HCT116 (cell line): ENCODE measurements at regions not wholly inside any gene's neighbourhood (a gene's known extent, or its start where the extent isn't known, plus 50 kb on each side); places are given as distances from the start of the nearest gene placed in this dataset.

Experiments used
- ATAC-seq: fragments of 200-7000 bp; cut with Tn5 transposase; 2 replicates; pipeline ENCODE4 v1.9.1; 2020; ENCODE audit warnings: mild to moderate bottlenecking, moderate library complexity
- BruUV-seq: library from RNA; stranded (reverse); fragments of 400-500 nt; replicated peaks from 2 replicates; lab custom pipeline; 2021; lab: Mats Ljungman, UMichigan
- CTCF ChIA-PET: fragments of 300-600 bp; sonication (Branson Sonifier 250); formaldehyde crosslinking; loops from one replicate; lab custom pipeline; 2021; ENCODE audit warnings: antibody characterized with exemption; lab: Charles Lee
- POLR2A ChIA-PET: fragments of 300-600, 350-600 bp; sonication (Branson Sonifier 250); formaldehyde crosslinking; loops from one replicate; lab custom pipeline; 2021; ENCODE audit warnings: antibody characterized with exemption; lab: Charles Lee
- RAD21 ChIA-PET, 2 experiments: fragments of 300-600 bp; sonication (Branson Sonifier 250); formaldehyde crosslinking; loops; one replicate each; lab custom pipeline; 2023; ENCODE audit warnings: low total read pairs in 2 of 2; ENCODE audit not compliant: uncharacterized antibody in 2 of 2, unreplicated experiment in 2 of 2, low non-redundant PET in 1 of 2; lab: Charles Lee
- DNase-seq: peaks from one replicate; pipeline ENCODE4 v3.0.0-alpha.2; 2010; ENCODE audit warnings: low read depth, low spot score
- H2AFZ ChIP-seq: fragments of 200-600 bp; shearing (Covaris generic), sonication (generic); 2 replicates; pipeline ENCODE4 v1.6.1; 2017; ENCODE audit warnings: low read depth, mixed run types, mixed read lengths, antibody characterized with exemption, low read length; ENCODE audit not compliant: poor library complexity, severe bottlenecking
- H3K27ac ChIP-seq: 2 replicates; pipeline ENCODE4 v1.5.1; 2012; ENCODE audit warnings: low read depth, low read length
- H3K27me3 ChIP-seq: fragments of 200-600 bp; sonication (generic); 2 replicates; pipeline ENCODE4 v1.6.1; 2016; ENCODE audit warnings: mixed run types, low read length, mixed read lengths; ENCODE audit not compliant: insufficient read depth
- H3K36me3 ChIP-seq, 2 experiments: fragments of 200-500 bp in 1 of 2; fragments of 200-600 bp in 1 of 2; sonication (Bioruptor generic) in 1 of 2; sonication (generic) in 1 of 2; 2 replicates each; pipeline versions ENCODE4 v1.5.1 to v1.6.1; 2014 to 2016; ENCODE audit warnings: low read length in 2 of 2, inconsistent platforms in 1 of 2, mixed read lengths in 1 of 2, mixed run types in 1 of 2; ENCODE audit not compliant: insufficient read depth in 2 of 2, control insufficient read depth in 1 of 2
- H3K4me1 ChIP-seq, 2 experiments: fragments of 200-600 bp in 1 of 2; sonication (generic) in 1 of 2; 2 replicates each; pipeline versions ENCODE4 v1.5.1 to v1.6.1; 2012 to 2017; ENCODE audit warnings: low read length in 2 of 2, inconsistent platforms in 1 of 2, mild to moderate bottlenecking in 1 of 2, mixed read lengths in 1 of 2, mixed run types in 1 of 2, moderate library complexity in 1 of 2; ENCODE audit not compliant: insufficient read depth in 2 of 2, control insufficient read depth in 1 of 2
- H3K4me2 ChIP-seq: fragments of 200-600 bp; sonication (generic); 2 replicates; pipeline ENCODE4 v1.6.1; 2017; ENCODE audit warnings: mixed run types, low read length, mixed read lengths
- H3K4me3 ChIP-seq, 2 experiments: fragments of 200-600 bp in 1 of 2; sonication (generic) in 1 of 2; replicated peaks in 1 of 2; 2 replicates each; pipeline ENCODE4 v1.5.1; 2011 to 2016; ENCODE audit warnings: low read length in 2 of 2, control low read depth in 1 of 2, low read depth in 1 of 2, mild to moderate bottlenecking in 1 of 2, mixed read lengths in 1 of 2, mixed run types in 1 of 2
- H3K79me2 ChIP-seq: fragments of 200-600 bp; sonication (generic); 2 replicates; pipeline ENCODE4 v1.6.1; 2017; ENCODE audit warnings: mild to moderate bottlenecking, mixed run types, low read length, moderate library complexity, mixed read lengths; ENCODE audit not compliant: insufficient read depth
- H3K9ac ChIP-seq: fragments of 200-600 bp; sonication (generic); 2 replicates; pipeline ENCODE4 v1.6.1; 2016; ENCODE audit warnings: low read length, mixed read lengths
- H3K9me2 ChIP-seq: fragments of 200-600 bp; sonication (generic), shearing (Covaris generic); 2 replicates; pipeline ENCODE4 v1.6.1; 2017; ENCODE audit warnings: mixed run types, mild to moderate bottlenecking, moderate library complexity; ENCODE audit not compliant: insufficient read depth
- H3K9me3 ChIP-seq, 2 experiments: fragments of 200-500 bp in 1 of 2; fragments of 200-600 bp in 1 of 2; sonication (Bioruptor generic) in 1 of 2; sonication (generic) in 1 of 2; 2 replicates each; pipeline ENCODE4 v1.6.1; 2014 to 2017; ENCODE audit warnings: low read length in 2 of 2, mixed read lengths in 2 of 2, inconsistent platforms in 1 of 2, low read depth in 1 of 2, mild to moderate bottlenecking in 1 of 2, mixed run types in 1 of 2, moderate library complexity in 1 of 2; ENCODE audit not compliant: control insufficient read depth in 1 of 2, insufficient read depth in 1 of 2
- H4K20me1 ChIP-seq: fragments of 200-600 bp; sonication (generic), shearing (Covaris generic); 2 replicates; pipeline ENCODE4 v1.6.1; 2017; ENCODE audit warnings: mixed run types, mild to moderate bottlenecking, moderate library complexity; ENCODE audit not compliant: insufficient read depth
- ATF3 ChIP-seq: IDR thresholded peaks from 2 replicates; pipeline ENCODE4 v1.6.1; 2012
- CBX3 ChIP-seq: IDR thresholded peaks from 2 replicates; pipeline ENCODE4 v1.6.1; 2012; ENCODE audit warnings: low read depth
- CEBPB ChIP-seq: IDR thresholded peaks from 2 replicates; pipeline ENCODE4 v1.6.1; 2012; ENCODE audit warnings: low read depth
- POLR2A ChIP-seq: IDR thresholded peaks from 2 replicates; pipeline ENCODE4 v1.7.0; 2011; ENCODE audit warnings: borderline replicate concordance; ENCODE audit not compliant: insufficient read depth, insufficient read length; ENCODE audit errors: extremely low read depth
- RAD21 ChIP-seq: IDR thresholded peaks from 2 replicates; pipeline ENCODE4 v1.6.1; 2012; ENCODE audit warnings: low read depth, mild to moderate bottlenecking
- SIN3A ChIP-seq: IDR thresholded peaks from 2 replicates; pipeline ENCODE4 v1.6.1; 2012; ENCODE audit warnings: low read depth
- SP1 ChIP-seq: IDR thresholded peaks from 2 replicates; pipeline ENCODE4 v1.6.1; 2012; ENCODE audit warnings: low read depth
- SRF ChIP-seq: IDR thresholded peaks from 2 replicates; pipeline ENCODE4 v1.6.1; 2012; ENCODE audit warnings: low read depth
- YY1 ChIP-seq: IDR thresholded peaks from 2 replicates; pipeline ENCODE4 v1.6.1; 2011; ENCODE audit warnings: low read length, low read depth, moderate library complexity, mild to moderate bottlenecking; ENCODE audit not compliant: insufficient replicate concordance; ENCODE audit errors: extremely low read depth
- ZNF274 ChIP-seq: fragments of 200-500 bp; sonication (Bioruptor generic); IDR thresholded peaks from 2 replicates; pipeline ENCODE4 v1.6.1; 2014; ENCODE audit warnings: mild to moderate bottlenecking, low read depth, low read length, inconsistent platforms
- intact Hi-C: fragments of 100-400 bp; cut with micrococcal nuclease; formaldehyde crosslinking; loops from 2 replicates; pipeline ENCODE4 v1.10.0; 2022
- TF ChIP-seq, protein P1 (sequence below), 3 experiments: fragments of 200-600 bp in 1 of 3; sonication (generic) in 1 of 3; IDR thresholded peaks in 2 of 3; conservative IDR thresholded peaks in 1 of 3; 2 replicates each; pipeline ENCODE4 v1.5.1; 2012 to 2017; ENCODE audit warnings: low read depth in 2 of 3, low read length in 2 of 3, antibody characterized with exemption in 1 of 3, borderline replicate concordance in 1 of 3, control low read depth in 1 of 3, mild to moderate bottlenecking in 1 of 3, mixed read lengths in 1 of 3, mixed run types in 1 of 3, moderate library complexity in 1 of 3; ENCODE audit not compliant: insufficient read depth in 1 of 3

DNA sequence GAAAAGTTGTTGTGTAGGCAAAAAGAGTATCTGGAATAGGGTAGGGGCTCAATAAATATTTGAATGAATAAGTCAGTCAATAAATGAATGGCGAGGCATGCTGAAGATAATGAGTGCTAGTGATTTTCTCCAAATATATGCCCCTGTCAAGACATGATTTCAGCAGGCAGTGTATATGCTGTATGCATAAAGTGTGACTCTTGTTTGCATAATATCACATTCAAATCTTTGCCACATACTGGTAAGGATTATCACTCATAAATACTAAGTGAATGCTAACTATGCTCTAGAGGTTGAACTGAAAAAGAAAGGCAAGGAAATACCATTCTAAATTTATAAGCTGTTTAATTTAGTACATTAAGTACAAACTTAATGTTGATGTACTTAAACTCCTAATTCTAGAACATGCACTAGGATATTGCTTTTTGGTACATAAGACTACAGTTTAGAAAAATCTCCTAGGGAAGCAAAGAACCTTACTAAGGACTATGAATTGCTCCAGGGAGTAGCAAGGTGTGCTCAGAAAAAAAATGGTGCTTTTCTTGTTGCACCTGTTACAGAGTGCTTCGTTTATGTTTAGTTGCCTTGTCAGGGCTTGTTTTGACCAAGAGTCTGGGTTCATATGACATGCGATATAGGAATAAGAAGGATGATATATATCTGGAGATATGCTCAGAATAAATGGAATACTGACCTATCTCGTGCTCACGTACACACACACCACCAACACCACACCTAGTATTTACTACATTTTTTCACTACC lies 224.0 kb upstream of the TANK start:
- Histone ChIP-seq H3K9me2 (no peaks in the 10 kb centered on the region), H3K27ac (no peak overlapping the region), H2AFZ (no peak overlapping the region), H3K9me3 (no peaks in the 10 kb centered on the region), H3K4me3 (no peak overlapping the region), H4K20me1 (no peaks in the 10 kb centered on the region), H3K79me2 (no peaks in the 10 kb centered on the region), H3K9ac (no peak overlapping the region), H3K36me3 (no peaks in the 10 kb centered on the region), H3K4me2 (no peak overlapping the region), H3K27me3 (no peaks in the 10 kb centered on the region), H3K4me1 (no peaks in the 10 kb centered on the region)
- intact Hi-C loops, result no loop called here
- RAD21 ChIA-PET, result no interaction called here
- CTCF ChIA-PET, result no interaction called here
- no peak for ATAC-seq
- TF ChIP-seq SRF (no peak), CBX3 (no peak), SP1 (no peak), RAD21 (no peak), ATF3 (no peak)
- BruUV-seq, result no TSS peak
- POLR2A ChIA-PET, result no interaction called here
- no peak for DNase-seq

DNA sequence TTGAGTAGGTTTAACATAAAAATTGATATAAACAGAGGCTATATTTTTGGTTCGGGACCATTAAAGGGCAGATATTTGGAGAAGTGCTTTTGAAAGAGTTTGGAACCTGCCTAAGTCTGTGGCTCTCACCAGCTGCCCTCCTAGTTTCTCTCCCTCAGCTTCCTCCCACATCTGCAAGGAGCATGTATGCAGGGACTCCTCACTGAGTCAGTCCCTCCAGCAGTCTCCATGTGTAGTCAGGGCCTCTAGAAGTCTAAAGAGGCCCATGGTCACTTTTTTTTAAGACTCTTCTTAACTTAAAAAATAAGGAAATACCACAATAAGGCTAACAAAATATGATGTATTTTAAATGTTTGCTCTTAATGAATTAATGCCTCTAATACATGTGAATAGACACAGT lies 220.0 kb upstream of the TANK start:
- H4K20me1 ChIP-seq, result no peaks in the 10 kb centered on the region
- ChIA-PET CTCF (no interaction called here), RAD21 (no interaction called here), POLR2A (no interaction called here)
- ATAC-seq, result no peak
- H3K79me2 ChIP-seq, result no peaks in the 10 kb centered on the region
- H3K4me3 ChIP-seq, result no peak overlapping the region
- no peak overlapping the region for H2AFZ ChIP-seq
- DNase-seq, result no peak
- no peaks in the 10 kb centered on the region for H3K36me3 ChIP-seq
- no peaks in the 10 kb centered on the region; the same call in 1 of the 2 replicates for H3K9me2 ChIP-seq
- no peaks in the 10 kb centered on the region for H3K4me1 ChIP-seq
- no peaks in the 10 kb centered on the region for H3K27me3 ChIP-seq
- H3K9ac ChIP-seq, result no peak overlapping the region
- H3K4me2 ChIP-seq, result no peak overlapping the region
- BruUV-seq, result no TSS peak
- no peaks in the 10 kb centered on the region for H3K9me3 ChIP-seq
- intact Hi-C loops, result no loop called here
- no peak overlapping the region for H3K27ac ChIP-seq
- TF ChIP-seq SIN3A (no peak), YY1 (no peak), CEBPB (no peak), CBX3 (no peak), ATF3 (no peak), ZNF274 (no peak), POLR2A (no peak)
- TF ChIP-seq, protein P1, sequence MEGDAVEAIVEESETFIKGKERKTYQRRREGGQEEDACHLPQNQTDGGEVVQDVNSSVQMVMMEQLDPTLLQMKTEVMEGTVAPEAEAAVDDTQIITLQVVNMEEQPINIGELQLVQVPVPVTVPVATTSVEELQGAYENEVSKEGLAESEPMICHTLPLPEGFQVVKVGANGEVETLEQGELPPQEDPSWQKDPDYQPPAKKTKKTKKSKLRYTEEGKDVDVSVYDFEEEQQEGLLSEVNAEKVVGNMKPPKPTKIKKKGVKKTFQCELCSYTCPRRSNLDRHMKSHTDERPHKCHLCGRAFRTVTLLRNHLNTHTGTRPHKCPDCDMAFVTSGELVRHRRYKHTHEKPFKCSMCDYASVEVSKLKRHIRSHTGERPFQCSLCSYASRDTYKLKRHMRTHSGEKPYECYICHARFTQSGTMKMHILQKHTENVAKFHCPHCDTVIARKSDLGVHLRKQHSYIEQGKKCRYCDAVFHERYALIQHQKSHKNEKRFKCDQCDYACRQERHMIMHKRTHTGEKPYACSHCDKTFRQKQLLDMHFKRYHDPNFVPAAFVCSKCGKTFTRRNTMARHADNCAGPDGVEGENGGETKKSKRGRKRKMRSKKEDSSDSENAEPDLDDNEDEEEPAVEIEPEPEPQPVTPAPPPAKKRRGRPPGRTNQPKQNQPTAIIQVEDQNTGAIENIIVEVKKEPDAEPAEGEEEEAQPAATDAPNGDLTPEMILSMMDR (IDR thresholded peaks at IDR 0.05 in 2 of 3, conservative IDR thresholded peaks at IDR 0.05 in 1 of 3; ENCODE audit: borderline replicate concordance in 1 of 3, insufficient read depth in 1 of 3, low read depth in 2 of 3, low read length in 2 of 3), result no peak
